SK-N-SH treated with all-trans-retinoic acid at 6 μM for 48 hours (cell line): ENCODE measurements at regions not wholly inside any gene's neighbourhood (a gene's known extent, or its start where the extent isn't known, plus 50 kb on each side); places are given as distances from the start of the nearest gene placed in this dataset.

Source experiments
- CSDC2 ChIP-seq: fragments of 250-450 bp; sonication (Bioruptor Pico); IDR thresholded peaks from 2 replicates; pipeline ENCODE4 v1.5.0; 2020; ENCODE audit warnings: mild to moderate bottlenecking, moderate library complexity
- ESRRG ChIP-seq: fragments of 250-450 bp; sonication (Bioruptor Pico); IDR thresholded peaks from 2 replicates; pipeline ENCODE4 v1.6.1; 2021; ENCODE audit warnings: mild to moderate bottlenecking
- GLIS3 ChIP-seq: fragments of 250-450 bp; sonication (Bioruptor Pico); IDR thresholded peaks from 2 replicates; pipeline ENCODE4 v1.5.0; 2020; ENCODE audit warnings: mild to moderate bottlenecking, moderate library complexity
- PATZ1 ChIP-seq: fragments of 250-450 bp; sonication (Bioruptor Pico); IDR thresholded peaks from 2 replicates; pipeline ENCODE4 v1.8.0; 2020; ENCODE audit warnings: mild to moderate bottlenecking, moderate library complexity, borderline replicate concordance
- PPARA ChIP-seq: fragments of 250-450 bp; sonication (Bioruptor Pico); IDR thresholded peaks from 2 replicates; pipeline ENCODE4 v1.5.0; 2020; ENCODE audit warnings: mild to moderate bottlenecking, borderline replicate concordance
- RARB ChIP-seq: fragments of 250-450 bp; sonication (Bioruptor Pico); IDR thresholded peaks from 2 replicates; pipeline ENCODE4 v1.8.0; 2021; ENCODE audit warnings: mild to moderate bottlenecking, moderate library complexity
- TOX ChIP-seq: fragments of 250-450 bp; sonication (Bioruptor Pico); IDR thresholded peaks from 2 replicates; pipeline ENCODE4 v1.8.0; 2021; ENCODE audit warnings: mild to moderate bottlenecking, moderate library complexity, borderline replicate concordance
- ZFP3 ChIP-seq: fragments of 250-450 bp; sonication (Bioruptor Pico); IDR thresholded peaks from 2 replicates; pipeline ENCODE4 v1.5.0; 2020; ENCODE audit warnings: mild to moderate bottlenecking, moderate library complexity
- ZNF70 ChIP-seq: fragments of 450-650 bp; formaldehyde crosslinking; IDR thresholded peaks from 2 replicates; pipeline ENCODE4 v1.5.0; 2020; ENCODE audit warnings: mild to moderate bottlenecking, moderate library complexity
- TF ChIP-seq, protein P1 (sequence below): fragments of 250-450 bp; sonication (Bioruptor Pico); IDR thresholded peaks from 2 replicates; pipeline ENCODE4 v1.5.1; 2021; ENCODE audit warnings: mild to moderate bottlenecking, moderate library complexity

DNA sequence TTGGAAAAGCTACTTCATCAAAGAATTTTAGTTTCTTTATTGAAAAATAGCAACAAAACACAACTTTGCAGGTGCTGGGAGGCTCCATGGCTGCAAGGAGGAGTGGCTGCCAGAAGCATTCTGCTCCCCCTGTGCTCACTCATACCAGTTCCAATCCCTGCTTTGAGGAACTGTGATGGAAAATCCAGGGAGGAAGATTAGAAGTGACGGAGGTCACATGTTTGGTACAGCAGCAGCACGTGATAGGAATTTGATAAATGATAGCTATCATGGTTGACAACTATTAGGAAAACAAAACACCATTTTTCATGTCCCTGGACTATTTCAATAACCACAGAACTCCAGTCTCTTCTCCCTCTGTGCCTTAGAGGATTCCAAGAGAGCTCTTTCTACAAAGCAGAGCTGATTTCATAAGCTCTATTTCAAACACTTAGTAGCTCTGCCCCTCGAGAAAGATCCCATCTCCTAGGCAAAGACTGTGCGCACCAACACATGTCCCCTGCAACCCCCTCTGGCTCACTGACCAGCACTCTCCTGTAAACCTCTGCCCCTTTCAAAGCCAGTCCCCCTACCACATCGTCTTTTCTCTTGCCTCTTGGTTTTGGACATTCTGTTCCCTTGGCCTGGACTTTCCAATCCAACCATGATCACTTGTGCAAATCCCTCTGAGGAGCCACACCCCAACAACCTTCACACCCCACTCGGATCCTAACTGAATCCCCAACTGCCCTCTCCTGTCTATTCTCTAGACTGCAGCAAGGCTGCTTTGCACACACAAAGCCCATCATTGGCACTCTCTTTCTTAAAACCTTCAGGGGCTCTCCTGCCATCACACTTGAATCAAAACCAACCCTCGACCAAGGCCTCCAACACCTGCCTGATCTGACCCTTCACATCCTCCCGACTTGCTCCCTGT is 352.4 kb upstream of the PKDCC start:
- TF ChIP-seq TOX (no peak), ZNF70 (CRISPR knock-in tag) (no peak), PATZ1 (CRISPR knock-in tag) (no peak), ZFP3 (no peak), RARB (no peak), CSDC2 (CRISPR knock-in tag) (no peak), GLIS3 (no peak), ESRRG (CRISPR knock-in tag) (no peak), PPARA (no peak)
- TF ChIP-seq, protein P1, sequence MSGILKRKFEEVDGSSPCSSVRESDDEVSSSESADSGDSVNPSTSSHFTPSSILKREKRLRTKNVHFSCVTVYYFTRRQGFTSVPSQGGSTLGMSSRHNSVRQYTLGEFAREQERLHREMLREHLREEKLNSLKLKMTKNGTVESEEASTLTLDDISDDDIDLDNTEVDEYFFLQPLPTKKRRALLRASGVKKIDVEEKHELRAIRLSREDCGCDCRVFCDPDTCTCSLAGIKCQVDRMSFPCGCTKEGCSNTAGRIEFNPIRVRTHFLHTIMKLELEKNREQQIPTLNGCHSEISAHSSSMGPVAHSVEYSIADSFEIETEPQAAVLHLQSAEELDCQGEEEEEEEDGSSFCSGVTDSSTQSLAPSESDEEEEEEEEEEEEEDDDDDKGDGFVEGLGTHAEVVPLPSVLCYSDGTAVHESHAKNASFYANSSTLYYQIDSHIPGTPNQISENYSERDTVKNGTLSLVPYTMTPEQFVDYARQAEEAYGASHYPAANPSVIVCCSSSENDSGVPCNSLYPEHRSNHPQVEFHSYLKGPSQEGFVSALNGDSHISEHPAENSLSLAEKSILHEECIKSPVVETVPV (CRISPR knock-in tag): no peak
